K562 (cell line): ENCODE measurements at regions not wholly inside any gene's neighbourhood (a gene's known extent, or its start where the extent isn't known, plus 50 kb on each side); places are given as distances from the start of the nearest gene placed in this dataset.

Experiments
- CBX8 ChIP-seq: fragments of 200-600 bp; sonication (generic); IDR thresholded peaks from 2 replicates; pipeline ENCODE4 v1.6.1; 2012; ENCODE audit warnings: borderline replicate concordance, mixed run types, low read depth, mild to moderate bottlenecking, moderate library complexity, mixed read lengths, low read length, control low read depth, inconsistent platforms; ENCODE audit not compliant: poor library complexity, severe bottlenecking; ENCODE audit errors: extremely low read depth
- CTCF ChIP-seq, 3 experiments: IDR thresholded peaks in 2 of 3; conservative IDR thresholded peaks in 1 of 3; 2 replicates each; pipeline ENCODE4 v1.5.1; 2011 to 2012; ENCODE audit warnings: low read length in 3 of 3, mild to moderate bottlenecking in 3 of 3, control low read depth in 2 of 3, improper control_type of control experiment in 1 of 3, inconsistent platforms in 1 of 3, low read depth in 1 of 3, mixed read lengths in 1 of 3, moderate library complexity in 1 of 3; ENCODE audit not compliant: insufficient read depth in 2 of 3
- FOXM1 ChIP-seq, 2 experiments: fragments of 450-650 bp in 1 of 2; sonication (generic) in 1 of 2; formaldehyde crosslinking in 1 of 2; IDR thresholded peaks; 2 replicates each; pipeline versions ENCODE4 v1.6.1 to v1.9.0; 2017 to 2022; ENCODE audit warnings: low read depth in 2 of 2, mild to moderate bottlenecking in 2 of 2, missing genetic modification reagents in 1 of 2, moderate library complexity in 1 of 2
- JUND ChIP-seq, 2 experiments: IDR thresholded peaks; 2 replicates in 1 of 2; 3 replicates in 1 of 2; pipeline ENCODE4 v1.6.1; 2011; ENCODE audit warnings: borderline replicate concordance in 2 of 2, low read depth in 2 of 2, low read length in 2 of 2, improper control_type of control experiment in 1 of 2, missing biosample characterization in 1 of 2, missing genetic modification characterization in 1 of 2, missing genetic modification reagents in 1 of 2
- MYNN ChIP-seq, 2 experiments: sonication (generic); formaldehyde crosslinking in 1 of 2; IDR thresholded peaks; 2 replicates each; pipeline versions ENCODE4 v1.5.0 to v1.6.1; 2016 to 2020; ENCODE audit warnings: antibody characterized with exemption in 1 of 2, missing genetic modification reagents in 1 of 2
- NFIC ChIP-seq: fragments of 450-650 bp; IDR thresholded peaks from 2 replicates; pipeline ENCODE4 v1.6.1; 2017; ENCODE audit warnings: mild to moderate bottlenecking, inconsistent platforms

- TF ChIP-seq CBX8 (no peak), CTCF (IDR thresholded peaks at IDR 0.05 in 2 of 3, conservative IDR thresholded peaks at IDR 0.05 in 1 of 3; ENCODE audit: insufficient read depth in 2 of 3, low read depth in 1 of 3, low read length in 3 of 3) (no peak), MYNN (IDR thresholded peaks at IDR 0.05) (no peak), MYNN (CRISPR knock-in tag; IDR thresholded peaks at IDR 0.05) (no peak), FOXM1 (IDR thresholded peaks at IDR 0.05; ENCODE audit: low read depth) (no peak), FOXM1 (CRISPR knock-in tag; IDR thresholded peaks at IDR 0.05; ENCODE audit: low read depth) (no peak), JUND (IDR thresholded peaks at IDR 0.05; ENCODE audit: borderline replicate concordance, low read depth, low read length) (no peak), JUND (tag; IDR thresholded peaks at IDR 0.05; ENCODE audit: borderline replicate concordance, low read depth, low read length) (no peak), NFIC (no peak)
Observed at GRCh38 chr14:87581298-87581697, 411.7 kb downstream of the GALC start.
